ENCODE measurements at regions not wholly inside any gene's neighbourhood (a gene's known extent, or its start where the extent isn't known, plus 50 kb on each side); places are given as distances from the start of the nearest gene placed in this dataset.

DNA sequence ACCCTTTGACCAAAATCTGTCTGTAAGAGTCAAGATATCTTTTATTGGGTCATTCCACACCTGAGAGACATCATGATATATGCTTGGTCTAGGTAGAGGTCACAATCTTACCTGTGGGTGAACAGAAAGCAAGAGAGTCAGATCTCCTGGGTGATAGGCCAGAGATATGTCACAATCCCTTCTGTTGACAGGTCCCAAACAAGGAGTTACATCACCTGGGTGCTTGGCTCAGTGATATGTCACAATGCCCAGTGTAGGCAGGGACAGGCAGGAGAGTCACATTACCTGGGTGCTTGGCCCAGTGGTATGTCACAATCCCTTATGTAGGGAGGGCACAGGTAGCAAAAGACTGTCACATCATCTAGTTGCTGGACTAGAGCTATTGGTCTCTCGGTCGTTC is 1991.2 kb downstream of the TP53TG3F start:
- TF ChIP-seq, protein P1, sequence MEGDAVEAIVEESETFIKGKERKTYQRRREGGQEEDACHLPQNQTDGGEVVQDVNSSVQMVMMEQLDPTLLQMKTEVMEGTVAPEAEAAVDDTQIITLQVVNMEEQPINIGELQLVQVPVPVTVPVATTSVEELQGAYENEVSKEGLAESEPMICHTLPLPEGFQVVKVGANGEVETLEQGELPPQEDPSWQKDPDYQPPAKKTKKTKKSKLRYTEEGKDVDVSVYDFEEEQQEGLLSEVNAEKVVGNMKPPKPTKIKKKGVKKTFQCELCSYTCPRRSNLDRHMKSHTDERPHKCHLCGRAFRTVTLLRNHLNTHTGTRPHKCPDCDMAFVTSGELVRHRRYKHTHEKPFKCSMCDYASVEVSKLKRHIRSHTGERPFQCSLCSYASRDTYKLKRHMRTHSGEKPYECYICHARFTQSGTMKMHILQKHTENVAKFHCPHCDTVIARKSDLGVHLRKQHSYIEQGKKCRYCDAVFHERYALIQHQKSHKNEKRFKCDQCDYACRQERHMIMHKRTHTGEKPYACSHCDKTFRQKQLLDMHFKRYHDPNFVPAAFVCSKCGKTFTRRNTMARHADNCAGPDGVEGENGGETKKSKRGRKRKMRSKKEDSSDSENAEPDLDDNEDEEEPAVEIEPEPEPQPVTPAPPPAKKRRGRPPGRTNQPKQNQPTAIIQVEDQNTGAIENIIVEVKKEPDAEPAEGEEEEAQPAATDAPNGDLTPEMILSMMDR (IDR thresholded peaks at IDR 0.05): no peak
- TF ChIP-seq EZH2 (IDR thresholded peaks at IDR 0.05; ENCODE audit: borderline replicate concordance, insufficient read depth, low read depth, low read length, poor library complexity, severe bottlenecking): no peak
- no peak overlapping the region for H3K4me3 Mint-ChIP-seq
- Histone ChIP-seq H3K79me2 (ENCODE audit: control insufficient read depth, insufficient read depth, low read length) (no peaks in the 10 kb centered on the region), H3K9me3 (ENCODE audit: control extremely low read depth in 1 of 3, control insufficient read depth in 2 of 3, insufficient read depth in 1 of 3, low read length in 2 of 3) (peaks cover 7 to 43% (median 42%) of the 10 kb centered on the region in 3 donors), H4K20me1 (ENCODE audit: control insufficient read depth, insufficient read depth, low read length, poor library complexity, severe bottlenecking) (no peaks in the 10 kb centered on the region), H2AFZ (ENCODE audit: insufficient read depth, low read depth, low read length, poor library complexity, severe bottlenecking) (no peak overlapping the region), H3K36me3 (replicated peaks in 1 of 2; ENCODE audit: control extremely low read depth in 1 of 2, control insufficient read depth in 1 of 2, extremely low read depth in 1 of 2, insufficient read depth in 2 of 2, low read length in 1 of 2) (no peaks in the 10 kb centered on the region), H3K4me2 (replicated peaks; ENCODE audit: low read depth, low read length, poor library complexity, severe bottlenecking) (no peak overlapping the region), H3K27ac (ENCODE audit: low read length in 2 of 2) (no peak overlapping the region), H3K9ac (ENCODE audit: low read length) (no peak overlapping the region), H3K4me1 (ENCODE audit: control insufficient read depth in 2 of 2, insufficient read depth in 2 of 2, low read length in 2 of 2) (no peaks in the 10 kb centered on the region), H3K27me3 (replicated peaks in 1 of 4; ENCODE audit: control extremely low read depth in 1 of 4, control insufficient read depth in 3 of 4, insufficient read depth in 4 of 4, low read length in 3 of 4) (no peaks in the 10 kb centered on the region), H3K4me3 (ENCODE audit: control extremely low read depth in 1 of 5, extremely low read depth in 1 of 5, insufficient read depth in 1 of 5, low read depth in 2 of 5, low read length in 4 of 5) (no peak overlapping the region)
- H3K9me3 Mint-ChIP-seq (ENCODE audit: insufficient read depth): peaks cover 27% of the 10 kb centered on the region
- H3K4me1 Mint-ChIP-seq: no peaks in the 10 kb centered on the region
- POLR2A ChIA-PET: no interaction called here
- intact Hi-C loops (cut with micrococcal nuclease): no loop called here
- CTCF ChIA-PET: no interaction called here
- H3K27me3 Mint-ChIP-seq: no peaks in the 10 kb centered on the region
- DNase-seq (no peak), ATAC-seq (ENCODE audit: low read depth) (no peak)
- WGBS (ENCODE audit: insufficient coverage): 75% methylated on average over 2 of the region's 2 CpGs
- no peak overlapping the region for H3K27ac Mint-ChIP-seq

GRCh38 chr16:35452471-35452870 is 1993.1 kb downstream of the TP53TG3F start:
- Mint-ChIP-seq H3K4me1 (no peaks in the 10 kb centered on the region), H3K27me3 (no peaks in the 10 kb centered on the region), H3K27ac (no peak overlapping the region), H3K4me3 (no peak overlapping the region), H3K9me3 (ENCODE audit: insufficient read depth) (peaks cover 23% of the 10 kb centered on the region)
- Histone ChIP-seq H3K27me3 (replicated peaks in 1 of 4; ENCODE audit: control extremely low read depth in 1 of 4, control insufficient read depth in 3 of 4, insufficient read depth in 4 of 4, low read length in 3 of 4) (no peaks in the 10 kb centered on the region), H3K79me2 (ENCODE audit: control insufficient read depth, insufficient read depth, low read length) (no peaks in the 10 kb centered on the region), H3K9ac (ENCODE audit: low read length) (no peak overlapping the region), H4K20me1 (ENCODE audit: control insufficient read depth, insufficient read depth, low read length, poor library complexity, severe bottlenecking) (no peaks in the 10 kb centered on the region), H2AFZ (ENCODE audit: insufficient read depth, low read depth, low read length, poor library complexity, severe bottlenecking) (no peak overlapping the region), H3K4me2 (replicated peaks; ENCODE audit: low read depth, low read length, poor library complexity, severe bottlenecking) (no peak overlapping the region), H3K4me3 (ENCODE audit: control extremely low read depth in 1 of 5, extremely low read depth in 1 of 5, insufficient read depth in 1 of 5, low read depth in 2 of 5, low read length in 4 of 5) (no peak overlapping the region), H3K4me1 (ENCODE audit: control insufficient read depth in 2 of 2, insufficient read depth in 2 of 2, low read length in 2 of 2) (no peaks in the 10 kb centered on the region), H3K9me3 (ENCODE audit: control extremely low read depth in 1 of 3, control insufficient read depth in 2 of 3, insufficient read depth in 1 of 3, low read length in 2 of 3) (peaks cover 5 to 60% (median 28%) of the 10 kb centered on the region in 3 donors), H3K36me3 (replicated peaks in 1 of 2; ENCODE audit: control extremely low read depth in 1 of 2, control insufficient read depth in 1 of 2, extremely low read depth in 1 of 2, insufficient read depth in 2 of 2, low read length in 1 of 2) (no peaks in the 10 kb centered on the region), H3K27ac (ENCODE audit: low read length in 2 of 2) (no peak overlapping the region)
- intact Hi-C loops (cut with micrococcal nuclease): no loop called here
- CTCF ChIA-PET: no interaction called here
- WGBS (ENCODE audit: insufficient coverage): 76% methylated on average over 13 of the region's 13 CpGs
- no peak for TF ChIP-seq EZH2 (IDR thresholded peaks at IDR 0.05; ENCODE audit: borderline replicate concordance, insufficient read depth, low read depth, low read length, poor library complexity, severe bottlenecking)
- TF ChIP-seq, protein P1 (IDR thresholded peaks at IDR 0.05): no peak
- ATAC-seq (ENCODE audit: low read depth) (no peak), DNase-seq (no peak)
- POLR2A ChIA-PET: no interaction called here

Measured in B cell (primary cell).